GM10266 (cell line): ENCODE measurements at regions not wholly inside any gene's neighbourhood (a gene's known extent, or its start where the extent isn't known, plus 50 kb on each side); places are given as distances from the start of the nearest gene placed in this dataset.

ENCODE experiments used
- DNase-seq: peaks from one replicate; pipeline ENCODE4 v3.0.0; 2012; ENCODE audit errors: extremely low spot score
- TF ChIP-seq, protein P1 (sequence below): IDR thresholded peaks from 2 replicates; pipeline ENCODE4 v1.5.1; 2012; ENCODE audit warnings: mild to moderate bottlenecking, low read depth; ENCODE audit not compliant: control insufficient read depth, insufficient read depth; ENCODE audit errors: missing control alignments

DNA sequence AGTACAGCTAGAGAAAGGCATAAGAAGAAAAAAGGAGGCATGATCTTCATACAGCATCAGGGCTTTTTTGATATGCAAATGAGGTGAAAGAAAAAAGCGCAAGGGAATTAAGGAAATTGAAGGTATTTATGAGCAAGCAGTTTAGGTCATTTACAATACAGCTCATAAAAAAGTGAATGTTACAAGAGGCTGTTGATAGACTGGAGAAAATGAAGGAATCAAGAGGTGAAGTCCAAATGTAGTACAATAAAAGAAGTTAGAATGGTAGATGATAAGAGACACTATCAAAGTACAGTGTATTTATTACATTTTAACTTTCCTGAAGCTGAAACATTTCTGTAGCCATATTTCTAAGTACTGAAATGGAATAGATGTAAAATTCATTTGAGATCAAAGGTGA lies 1349.5 kb downstream of the ADGRL3 start:
- DNase-seq, result no peak
- TF ChIP-seq, protein P1, sequence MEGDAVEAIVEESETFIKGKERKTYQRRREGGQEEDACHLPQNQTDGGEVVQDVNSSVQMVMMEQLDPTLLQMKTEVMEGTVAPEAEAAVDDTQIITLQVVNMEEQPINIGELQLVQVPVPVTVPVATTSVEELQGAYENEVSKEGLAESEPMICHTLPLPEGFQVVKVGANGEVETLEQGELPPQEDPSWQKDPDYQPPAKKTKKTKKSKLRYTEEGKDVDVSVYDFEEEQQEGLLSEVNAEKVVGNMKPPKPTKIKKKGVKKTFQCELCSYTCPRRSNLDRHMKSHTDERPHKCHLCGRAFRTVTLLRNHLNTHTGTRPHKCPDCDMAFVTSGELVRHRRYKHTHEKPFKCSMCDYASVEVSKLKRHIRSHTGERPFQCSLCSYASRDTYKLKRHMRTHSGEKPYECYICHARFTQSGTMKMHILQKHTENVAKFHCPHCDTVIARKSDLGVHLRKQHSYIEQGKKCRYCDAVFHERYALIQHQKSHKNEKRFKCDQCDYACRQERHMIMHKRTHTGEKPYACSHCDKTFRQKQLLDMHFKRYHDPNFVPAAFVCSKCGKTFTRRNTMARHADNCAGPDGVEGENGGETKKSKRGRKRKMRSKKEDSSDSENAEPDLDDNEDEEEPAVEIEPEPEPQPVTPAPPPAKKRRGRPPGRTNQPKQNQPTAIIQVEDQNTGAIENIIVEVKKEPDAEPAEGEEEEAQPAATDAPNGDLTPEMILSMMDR, result no peak

DNA sequence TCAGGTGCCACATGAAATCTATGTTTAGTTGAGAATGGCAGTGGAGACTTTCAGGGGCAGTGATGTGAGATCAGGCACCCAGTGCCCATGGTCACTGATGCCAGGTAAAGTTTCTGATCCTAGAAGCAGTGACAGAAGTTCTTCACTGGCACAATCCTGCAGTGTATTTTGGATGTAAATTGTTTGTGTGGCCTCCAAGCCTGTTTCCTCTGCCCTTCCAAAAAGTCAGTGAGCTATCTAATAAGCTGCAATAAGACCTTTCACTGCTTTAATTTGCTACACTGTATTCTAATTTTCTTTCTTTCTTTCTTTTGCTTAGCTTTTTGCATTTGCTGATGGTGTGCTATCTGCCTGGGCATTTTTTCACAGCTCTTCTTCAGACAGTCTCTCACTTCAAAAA lies 1348.6 kb downstream of the ADGRL3 start:
- TF ChIP-seq, protein P1, result no peak
- DNase-seq, result no peak

DNA sequence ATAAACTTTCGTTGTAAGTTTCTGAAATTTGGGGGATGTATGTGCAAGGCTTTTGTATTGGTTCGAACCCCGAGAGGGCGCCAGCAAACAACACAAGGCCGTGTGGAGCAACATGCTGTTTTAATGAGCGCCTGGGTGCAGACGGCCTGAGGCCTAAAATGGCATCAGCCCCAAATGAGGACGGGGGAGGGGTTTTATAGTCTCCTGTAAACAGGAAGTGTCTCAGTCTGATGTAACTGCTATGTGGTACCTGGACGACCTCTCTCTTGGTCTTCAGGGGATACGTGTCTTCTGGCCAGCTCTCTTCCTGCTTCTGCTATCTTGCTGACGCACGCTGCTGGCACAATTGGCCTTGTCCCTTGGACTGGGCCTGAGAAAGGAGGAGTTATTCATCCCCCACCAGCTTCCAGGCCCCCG lies 1348.0 kb downstream of the ADGRL3 start:
- DNase-seq, result no peak
- TF ChIP-seq, protein P1, result no peak

DNA sequence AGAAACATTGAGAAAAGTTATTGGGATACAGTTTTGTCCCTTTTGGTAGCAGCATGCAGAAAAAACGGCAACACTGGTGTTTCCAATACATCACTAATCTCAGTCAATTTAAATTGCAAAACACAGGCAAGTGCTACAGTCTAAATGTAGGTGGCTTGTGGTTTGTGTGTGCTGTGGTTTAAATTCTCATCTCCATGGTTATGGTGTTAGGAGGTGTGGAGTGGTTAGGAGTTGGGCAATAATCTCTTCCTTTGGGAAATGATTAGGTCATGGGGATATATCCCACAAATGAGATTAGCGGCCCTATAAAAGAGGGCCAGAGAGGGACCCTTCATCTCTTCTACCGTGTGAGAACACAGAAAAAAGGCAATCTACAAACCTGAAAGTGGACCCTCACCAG lies 1344.3 kb downstream of the ADGRL3 start:
- TF ChIP-seq, protein P1, result no peak

DNA sequence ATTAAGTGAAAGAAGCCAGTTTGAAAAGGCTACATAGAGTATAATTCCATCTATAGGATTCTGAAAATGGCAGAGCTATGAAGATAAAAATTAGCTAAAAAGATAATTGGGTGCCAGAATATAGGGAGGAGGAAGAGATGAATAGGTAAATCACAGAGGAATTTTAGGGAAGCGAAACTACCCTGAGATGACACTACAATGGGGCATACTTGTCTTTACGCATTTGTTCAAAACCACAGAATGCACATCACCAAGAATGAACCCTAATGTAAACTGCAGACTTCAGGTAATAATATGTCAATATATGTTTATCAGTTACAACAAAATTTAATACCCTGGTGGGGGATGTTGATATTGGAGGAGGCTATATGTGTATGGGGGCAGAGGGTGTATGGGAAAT lies 1342.9 kb downstream of the ADGRL3 start:
- no peak for DNase-seq
- TF ChIP-seq, protein P1, result no peak

More for the DNA sequence above, 1344.3 kb downstream of the ADGRL3 start:
- DNase-seq, result no peak

DNA sequence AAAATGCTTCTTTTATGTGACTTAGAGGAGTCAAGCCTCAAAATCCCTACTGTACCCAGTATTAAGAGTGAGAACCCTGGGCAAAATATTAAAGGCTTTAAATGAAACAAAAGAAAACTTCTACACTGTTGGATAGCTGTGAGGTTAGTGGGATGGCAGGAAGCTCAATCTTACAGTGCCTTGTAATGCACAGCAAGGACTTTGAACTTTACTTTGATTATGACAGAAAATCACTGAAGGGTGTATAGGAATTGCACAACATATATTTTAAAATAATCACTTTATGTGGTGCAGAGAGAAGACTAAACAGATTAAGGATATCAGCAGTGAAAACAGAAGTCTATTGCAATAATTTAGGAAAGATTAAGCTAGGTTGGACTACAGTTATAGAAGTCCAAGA lies 1333.4 kb downstream of the ADGRL3 start:
- no peak for DNase-seq
- TF ChIP-seq, protein P1, result no peak

DNA sequence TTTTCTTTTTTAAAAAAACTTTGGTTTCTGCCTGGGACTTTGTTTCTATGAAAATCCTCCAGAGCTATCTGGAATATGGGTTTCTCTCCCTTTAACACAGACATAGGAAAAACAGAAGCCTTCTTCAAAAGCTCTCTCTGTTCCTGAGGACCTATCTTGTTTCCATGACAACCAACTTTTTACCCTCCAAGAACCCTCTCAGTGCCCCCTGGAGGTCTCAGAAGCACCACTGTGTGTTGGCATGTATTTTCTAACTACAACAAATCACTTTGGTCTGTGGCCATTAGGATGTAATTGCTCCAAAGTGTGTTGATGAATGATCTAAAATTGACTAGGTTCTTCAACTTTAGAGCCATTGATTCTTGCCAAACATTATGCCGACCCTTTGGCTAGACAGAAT lies 1331.6 kb downstream of the ADGRL3 start:
- DNase-seq, result no peak
- TF ChIP-seq, protein P1, result no peak
